ENCODE measurements at regions not wholly inside any gene's neighbourhood (a gene's known extent, or its start where the extent isn't known, plus 50 kb on each side); places are given as distances from the start of the nearest gene placed in this dataset.
"Not testable (repeated sequence)": the region's sequence is repeated elsewhere in the genome, so short reads cannot be mapped to it uniquely, and the experiment has no call there.

- DNase-seq (ENCODE audit: extremely low read depth in 1 of 11, low read depth in 9 of 11, low spot score in 4 of 11) = no peak
These were observed 113.4 kb downstream of the LHX2 start for GRCh38 chr9:124124729-124125650.

GRCh38 chr9:124125651-124125977 is 114.0 kb downstream of the LHX2 start:
- no peak for DNase-seq (ENCODE audit: extremely low read depth in 1 of 11, low read depth in 9 of 11, low spot score in 4 of 11)

- peak; percentile 4 to 60 (median 27) for DNase-seq (ENCODE audit: extremely low read depth in 1 of 11, low read depth in 9 of 11, low spot score in 4 of 11)
These were observed 115.4 kb downstream of the LHX2 start for GRCh38 chr9:124126648-124127646.

GRCh38 chr9:124128568-124129166 is 117.1 kb downstream of the LHX2 start:
- DNase-seq (ENCODE audit: extremely low read depth in 1 of 11, low read depth in 9 of 11, low spot score in 4 of 11) = no peak

GRCh38 chr9:124130277-124131075 is 118.9 kb downstream of the LHX2 start:
- DNase-seq (ENCODE audit: extremely low read depth in 1 of 11, low read depth in 9 of 11, low spot score in 4 of 11) = no peak

- DNase-seq (ENCODE audit: extremely low read depth in 1 of 11, low read depth in 9 of 11, low spot score in 4 of 11) = not testable (repeated sequence)
These were observed 120.0 kb downstream of the LHX2 start for GRCh38 chr9:124131518-124131917.

- DNase-seq (ENCODE audit: extremely low read depth in 1 of 11, low read depth in 9 of 11, low spot score in 4 of 11) = no peak
These were observed 121.1 kb downstream of the LHX2 start for GRCh38 chr9:124132671-124133147.

GRCh38 chr9:124133727-124134126 is 122.2 kb downstream of the LHX2 start:
- no peak for DNase-seq (ENCODE audit: extremely low read depth in 1 of 11, low read depth in 9 of 11, low spot score in 4 of 11)

- no peak for DNase-seq (ENCODE audit: extremely low read depth in 1 of 11, low read depth in 9 of 11, low spot score in 4 of 11)
These were observed 123.0 kb downstream of the LHX2 start for GRCh38 chr9:124134526-124134925.

- DNase-seq (ENCODE audit: extremely low read depth in 1 of 11, low read depth in 9 of 11, low spot score in 4 of 11) = no peak
These were observed 121.9 kb upstream of the NEK6 start for GRCh38 chr9:124135813-124136365.

- DNase-seq (ENCODE audit: extremely low read depth in 1 of 11, low read depth in 9 of 11, low spot score in 4 of 11) = no peak
These were observed 120.5 kb upstream of the NEK6 start for GRCh38 chr9:124137009-124137943.

GRCh38 chr9:124137944-124138335 is 119.8 kb upstream of the NEK6 start:
- no peak for DNase-seq (ENCODE audit: extremely low read depth in 1 of 11, low read depth in 9 of 11, low spot score in 4 of 11)

- no peak for DNase-seq (ENCODE audit: extremely low read depth in 1 of 11, low read depth in 9 of 11, low spot score in 4 of 11)
These were observed 118.7 kb upstream of the NEK6 start for GRCh38 chr9:124139001-124139400.

- no peak for DNase-seq (ENCODE audit: extremely low read depth in 1 of 11, low read depth in 9 of 11, low spot score in 4 of 11)
These were observed 116.7 kb upstream of the NEK6 start for GRCh38 chr9:124140941-124141568.

- DNase-seq (ENCODE audit: extremely low read depth in 1 of 11, low read depth in 9 of 11, low spot score in 4 of 11) = not testable (repeated sequence)
These were observed 113.1 kb upstream of the NEK6 start for GRCh38 chr9:124144561-124145123.

GRCh38 chr9:124146031-124146561 is 111.7 kb upstream of the NEK6 start:
- no peak for DNase-seq (ENCODE audit: extremely low read depth in 1 of 11, low read depth in 9 of 11, low spot score in 4 of 11)

Measured in renal cortex interstitium (tissue), 11 donors.